ENCODE measurements at regions not wholly inside any gene's neighbourhood (a gene's known extent, or its start where the extent isn't known, plus 50 kb on each side); places are given as distances from the start of the nearest gene placed in this dataset.

DNA sequence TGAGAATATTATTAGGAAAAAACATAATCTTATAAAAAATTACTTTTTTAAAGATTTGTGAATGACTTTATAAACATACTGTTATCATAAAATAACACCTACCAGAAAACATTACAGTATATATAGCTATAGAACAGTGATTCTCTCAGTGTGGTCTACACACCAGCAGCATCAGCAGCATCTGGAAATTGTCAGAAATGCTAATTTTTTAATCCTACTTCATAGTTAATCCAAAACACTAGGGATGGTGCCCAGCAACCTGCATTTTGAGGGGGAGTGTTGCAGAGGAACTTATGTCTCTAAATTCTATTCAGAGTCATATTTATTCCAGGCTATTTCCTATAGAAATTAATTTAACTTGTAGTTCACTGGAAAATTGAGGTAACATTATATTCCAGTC lies 1107.8 kb downstream of the IGSF11 start:
- TF ChIP-seq TAF1 (IDR thresholded peaks at IDR 0.05; ENCODE audit: borderline replicate concordance, low read depth, low read length) (no peak), YY1 (IDR thresholded peaks at IDR 0.05; ENCODE audit: low read depth) (no peak), MXI1 (IDR thresholded peaks at IDR 0.05; ENCODE audit: low read depth, low read length) (no peak), SMC3 (IDR thresholded peaks at IDR 0.05; ENCODE audit: low read depth, low read length) (no peak), NRF1 (IDR thresholded peaks at IDR 0.05; ENCODE audit: low read depth, low read length) (no peak), EP300 (IDR thresholded peaks at IDR 0.05; ENCODE audit: borderline replicate concordance in 1 of 2, low read depth in 1 of 2, low read length in 1 of 2) (peak in 1 of 2 experiments; percentile 56; a peak in 1 of 4 replicates)
- TF ChIP-seq, protein P1, sequence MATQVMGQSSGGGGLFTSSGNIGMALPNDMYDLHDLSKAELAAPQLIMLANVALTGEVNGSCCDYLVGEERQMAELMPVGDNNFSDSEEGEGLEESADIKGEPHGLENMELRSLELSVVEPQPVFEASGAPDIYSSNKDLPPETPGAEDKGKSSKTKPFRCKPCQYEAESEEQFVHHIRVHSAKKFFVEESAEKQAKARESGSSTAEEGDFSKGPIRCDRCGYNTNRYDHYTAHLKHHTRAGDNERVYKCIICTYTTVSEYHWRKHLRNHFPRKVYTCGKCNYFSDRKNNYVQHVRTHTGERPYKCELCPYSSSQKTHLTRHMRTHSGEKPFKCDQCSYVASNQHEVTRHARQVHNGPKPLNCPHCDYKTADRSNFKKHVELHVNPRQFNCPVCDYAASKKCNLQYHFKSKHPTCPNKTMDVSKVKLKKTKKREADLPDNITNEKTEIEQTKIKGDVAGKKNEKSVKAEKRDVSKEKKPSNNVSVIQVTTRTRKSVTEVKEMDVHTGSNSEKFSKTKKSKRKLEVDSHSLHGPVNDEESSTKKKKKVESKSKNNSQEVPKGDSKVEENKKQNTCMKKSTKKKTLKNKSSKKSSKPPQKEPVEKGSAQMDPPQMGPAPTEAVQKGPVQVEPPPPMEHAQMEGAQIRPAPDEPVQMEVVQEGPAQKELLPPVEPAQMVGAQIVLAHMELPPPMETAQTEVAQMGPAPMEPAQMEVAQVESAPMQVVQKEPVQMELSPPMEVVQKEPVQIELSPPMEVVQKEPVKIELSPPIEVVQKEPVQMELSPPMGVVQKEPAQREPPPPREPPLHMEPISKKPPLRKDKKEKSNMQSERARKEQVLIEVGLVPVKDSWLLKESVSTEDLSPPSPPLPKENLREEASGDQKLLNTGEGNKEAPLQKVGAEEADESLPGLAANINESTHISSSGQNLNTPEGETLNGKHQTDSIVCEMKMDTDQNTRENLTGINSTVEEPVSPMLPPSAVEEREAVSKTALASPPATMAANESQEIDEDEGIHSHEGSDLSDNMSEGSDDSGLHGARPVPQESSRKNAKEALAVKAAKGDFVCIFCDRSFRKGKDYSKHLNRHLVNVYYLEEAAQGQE (IDR thresholded peaks at IDR 0.05; ENCODE audit: low read depth, low read length), result no peak
- TF ChIP-seq, protein P2, sequence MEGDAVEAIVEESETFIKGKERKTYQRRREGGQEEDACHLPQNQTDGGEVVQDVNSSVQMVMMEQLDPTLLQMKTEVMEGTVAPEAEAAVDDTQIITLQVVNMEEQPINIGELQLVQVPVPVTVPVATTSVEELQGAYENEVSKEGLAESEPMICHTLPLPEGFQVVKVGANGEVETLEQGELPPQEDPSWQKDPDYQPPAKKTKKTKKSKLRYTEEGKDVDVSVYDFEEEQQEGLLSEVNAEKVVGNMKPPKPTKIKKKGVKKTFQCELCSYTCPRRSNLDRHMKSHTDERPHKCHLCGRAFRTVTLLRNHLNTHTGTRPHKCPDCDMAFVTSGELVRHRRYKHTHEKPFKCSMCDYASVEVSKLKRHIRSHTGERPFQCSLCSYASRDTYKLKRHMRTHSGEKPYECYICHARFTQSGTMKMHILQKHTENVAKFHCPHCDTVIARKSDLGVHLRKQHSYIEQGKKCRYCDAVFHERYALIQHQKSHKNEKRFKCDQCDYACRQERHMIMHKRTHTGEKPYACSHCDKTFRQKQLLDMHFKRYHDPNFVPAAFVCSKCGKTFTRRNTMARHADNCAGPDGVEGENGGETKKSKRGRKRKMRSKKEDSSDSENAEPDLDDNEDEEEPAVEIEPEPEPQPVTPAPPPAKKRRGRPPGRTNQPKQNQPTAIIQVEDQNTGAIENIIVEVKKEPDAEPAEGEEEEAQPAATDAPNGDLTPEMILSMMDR (IDR thresholded peaks at IDR 0.05), result no peak
